Left forelimb (tissue), 1 donor: ENCODE measurements at regions not wholly inside any gene's neighbourhood (a gene's known extent, or its start where the extent isn't known, plus 50 kb on each side); places are given as distances from the start of the nearest gene placed in this dataset.
"Not testable (repeated sequence)": the region's sequence is repeated elsewhere in the genome, so short reads cannot be mapped to it uniquely, and the experiment has no call there.

ENCODE experiments used
- DNase-seq: peaks from one replicate; pipeline ENCODE4 v3.0.0-alpha.2; 2018; ENCODE audit warnings: low spot score

GRCh38 chr2:14433946-14434495, 198.5 kb upstream of the LRATD1 start:
- no peak for DNase-seq

DNA sequence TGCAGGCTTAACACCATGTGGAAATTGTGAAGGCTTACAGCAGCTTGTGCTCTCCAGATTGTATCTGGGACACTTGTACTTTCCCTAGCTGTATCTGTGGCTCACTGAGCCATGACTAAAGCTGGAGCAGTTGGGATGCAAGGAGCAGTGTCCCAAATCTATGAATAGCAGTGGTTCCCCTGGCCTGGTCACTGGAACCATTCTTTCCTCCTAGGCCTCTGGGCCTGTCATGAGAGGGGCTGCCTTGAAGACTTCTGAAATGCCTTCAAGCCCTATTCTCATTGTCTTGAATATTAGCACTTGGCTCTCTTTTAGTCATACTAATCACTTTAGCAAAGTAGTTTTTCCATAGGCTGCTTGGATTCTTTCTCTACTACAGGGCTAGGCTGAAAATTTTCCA, 186.8 kb upstream of the LRATD1 start:
- no peak for DNase-seq

GRCh38 chr2:14448340-14448739, 184.2 kb upstream of the LRATD1 start:
- DNase-seq = no peak

DNA sequence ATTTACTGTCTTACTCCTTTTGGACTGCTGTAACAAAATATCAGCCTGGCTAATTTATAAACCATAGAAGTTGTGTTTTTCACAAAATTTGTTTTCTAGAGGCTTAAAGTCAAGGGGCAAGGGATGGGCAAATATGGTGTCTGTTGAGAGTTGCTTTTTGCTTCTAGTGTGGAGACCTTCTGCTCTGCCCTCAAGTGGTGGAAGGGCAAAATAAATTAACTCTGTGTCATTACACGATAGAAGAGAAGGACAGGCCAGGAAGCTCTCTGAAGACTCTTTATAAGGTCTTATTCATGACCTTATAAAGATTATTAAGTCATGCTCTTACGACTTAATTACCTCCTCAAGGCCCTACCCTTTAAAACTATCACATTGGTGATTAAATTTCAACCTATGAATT, 181.2 kb upstream of the LRATD1 start:
- no peak for DNase-seq

GRCh38 chr2:14454202-14454601, 178.3 kb upstream of the LRATD1 start:
- no peak for DNase-seq

- no peak for DNase-seq
These were observed 172.7 kb upstream of the LRATD1 start for GRCh38 chr2:14459786-14460325.

GRCh38 chr2:14475994-14476393, 156.5 kb upstream of the LRATD1 start:
- DNase-seq = no peak

GRCh38 chr2:14479486-14479885, 153.0 kb upstream of the LRATD1 start:
- DNase-seq = no peak

DNA sequence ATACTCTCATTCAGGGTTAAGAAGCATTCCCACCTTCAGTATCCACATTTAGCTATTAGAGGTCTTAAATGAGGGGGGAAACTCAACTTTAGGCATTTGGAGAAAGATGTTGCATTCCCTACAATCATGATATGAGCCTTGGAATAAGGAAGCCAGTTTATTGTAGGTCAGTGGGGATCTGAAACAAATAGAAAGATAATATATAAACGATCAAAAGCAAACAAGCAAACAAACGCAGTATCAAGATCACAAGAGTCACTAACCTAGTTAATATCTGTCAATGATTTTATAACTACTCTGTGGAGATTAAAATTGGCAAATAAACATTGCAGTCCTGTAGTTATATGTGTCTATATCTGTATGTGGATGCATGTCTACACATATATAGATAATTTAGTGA, 152.4 kb upstream of the LRATD1 start:
- DNase-seq = no peak

DNA sequence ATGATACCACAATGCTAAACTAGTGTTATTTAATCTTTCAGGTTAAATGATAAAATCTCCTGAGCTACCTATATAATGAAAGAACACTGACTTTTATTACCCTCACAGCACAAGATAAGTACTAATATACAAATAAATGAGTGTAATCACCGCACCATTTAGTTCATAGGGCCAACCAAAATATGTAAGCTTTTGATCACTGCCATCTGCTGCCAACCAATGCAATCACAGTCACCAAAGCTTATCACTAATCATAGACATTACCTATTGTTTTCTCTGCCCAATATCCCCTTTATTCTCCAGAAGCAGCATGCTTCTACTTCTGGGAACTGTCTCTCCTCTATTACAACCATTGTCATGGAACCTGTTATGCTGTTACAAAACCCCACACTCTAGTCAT, 151.6 kb upstream of the LRATD1 start:
- DNase-seq = no peak

DNA sequence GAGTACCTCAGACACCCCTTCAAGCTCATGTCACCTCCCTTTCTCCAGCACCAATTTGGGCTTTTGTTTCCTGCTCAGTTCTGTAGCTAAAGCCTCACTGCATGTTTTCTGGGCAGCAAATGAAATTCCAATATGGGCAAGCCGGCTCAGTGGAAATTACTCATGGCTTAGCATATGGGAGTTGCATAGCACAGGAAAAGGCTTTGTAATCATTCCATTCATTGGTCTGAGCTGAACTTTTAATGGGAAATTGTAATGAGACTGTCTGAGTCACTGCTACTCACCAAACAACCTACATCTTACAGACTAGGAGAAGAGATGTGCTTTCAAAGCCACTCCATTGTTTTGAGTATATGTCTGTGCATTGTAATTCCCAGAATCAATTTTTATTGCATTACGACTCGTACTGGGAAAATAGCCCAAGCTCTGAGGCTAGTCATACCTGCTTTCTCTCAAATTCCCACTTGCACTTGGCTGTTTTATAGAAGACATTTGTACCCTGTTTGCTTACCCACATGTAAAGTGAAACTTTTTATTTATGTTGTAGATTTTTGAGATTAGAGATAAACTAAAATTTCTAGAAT, 139.5 kb upstream of the LRATD1 start:
- DNase-seq = no peak

DNA sequence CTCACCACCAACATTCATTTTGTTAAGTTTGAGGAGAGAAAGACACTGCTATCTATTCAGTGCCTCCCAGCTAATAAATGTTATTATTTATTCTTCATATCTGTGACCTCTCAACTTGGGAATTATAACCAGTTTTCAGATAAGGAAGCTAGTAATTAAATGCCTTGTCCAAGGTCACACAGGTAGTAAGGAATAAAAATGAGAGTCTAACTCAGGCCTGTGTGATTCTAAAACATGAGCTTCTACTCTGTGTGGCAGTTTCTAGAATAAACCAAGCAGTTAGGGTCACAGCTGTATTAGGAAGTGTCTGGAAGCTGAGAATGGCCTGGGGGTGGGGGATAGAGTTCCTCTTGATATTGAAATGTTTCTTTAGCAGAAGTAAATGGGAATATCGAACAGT, 137.8 kb upstream of the LRATD1 start:
- no peak for DNase-seq

DNA sequence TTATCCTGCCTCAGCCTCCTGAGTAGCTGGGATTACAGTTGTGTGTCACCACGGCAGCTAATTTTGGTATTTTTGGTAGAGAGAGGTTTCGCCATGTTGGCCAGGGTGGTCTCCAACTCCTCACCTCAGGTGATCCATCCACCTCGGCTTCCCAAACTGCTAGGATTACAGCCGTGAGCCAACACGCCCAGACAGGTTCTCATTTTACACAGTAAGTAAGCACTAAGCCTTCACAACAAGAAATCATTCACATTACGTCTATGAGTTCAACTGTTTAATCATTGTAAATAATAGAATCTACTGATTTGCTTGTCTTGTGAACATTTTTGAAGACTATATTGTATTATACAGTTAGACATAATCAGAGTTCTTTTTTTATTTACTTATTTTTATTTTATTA, 131.5 kb upstream of the LRATD1 start:
- DNase-seq = no peak

DNA sequence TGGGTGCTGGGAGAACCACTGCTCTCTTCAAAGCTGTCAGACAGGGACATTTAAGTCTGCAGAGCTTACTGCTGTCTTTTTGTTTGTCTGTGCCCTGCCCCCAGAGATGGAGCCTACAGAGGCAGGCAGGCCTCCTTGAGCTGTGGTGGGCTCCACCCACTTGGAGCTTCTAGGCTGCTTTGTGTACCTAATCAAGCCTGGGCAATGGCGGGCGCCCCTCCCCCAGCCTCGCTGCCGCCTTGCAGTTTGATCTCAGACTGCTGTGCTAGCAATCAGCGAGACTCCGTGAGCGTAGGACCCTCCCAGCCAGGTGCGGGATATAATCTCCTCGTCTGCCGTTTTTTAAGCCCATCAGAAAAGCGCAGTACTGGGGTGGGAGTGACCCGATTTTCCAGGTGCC, 125.6 kb upstream of the LRATD1 start:
- DNase-seq = not testable (repeated sequence)

DNA sequence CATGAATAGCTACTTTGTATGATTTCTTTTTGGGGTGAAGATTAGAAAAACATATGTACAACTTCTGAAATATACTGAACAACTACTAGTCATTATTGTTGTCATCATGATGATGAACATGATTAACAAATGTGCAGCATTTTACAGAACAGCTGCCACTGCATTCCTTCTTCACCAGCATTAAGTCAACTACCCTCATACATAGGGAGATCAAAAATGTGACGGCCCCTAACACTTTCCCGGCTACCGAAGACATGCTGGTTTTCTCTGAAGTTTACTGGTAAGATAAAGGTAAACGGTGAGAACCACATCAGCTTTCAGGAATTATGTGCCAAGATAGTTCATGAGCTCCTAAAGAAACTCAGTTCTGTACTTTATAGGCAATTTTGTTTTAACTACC, 121.0 kb upstream of the LRATD1 start:
- DNase-seq = no peak

- no peak for DNase-seq
These were observed 118.6 kb upstream of the LRATD1 start for GRCh38 chr2:14513903-14514302.

DNA sequence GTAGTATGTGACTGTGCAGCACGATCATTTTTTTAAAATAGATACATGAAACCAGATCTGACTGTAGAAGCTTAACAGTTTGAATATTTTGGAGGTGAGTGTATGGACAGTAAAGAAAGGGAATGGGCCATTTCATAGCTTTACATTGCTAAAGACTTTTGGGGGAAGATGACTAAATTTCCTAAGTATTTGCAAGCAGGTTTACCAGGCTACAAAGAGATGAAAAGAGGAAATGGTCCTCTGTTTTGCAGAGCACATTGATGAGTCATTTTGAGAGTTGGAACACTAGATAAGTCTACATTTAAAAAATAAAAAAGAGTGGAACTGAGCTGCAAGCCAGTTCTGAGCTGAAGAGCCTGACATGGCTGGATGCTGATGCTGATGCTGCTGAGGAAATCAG, 115.7 kb upstream of the LRATD1 start:
- DNase-seq = no peak

DNA sequence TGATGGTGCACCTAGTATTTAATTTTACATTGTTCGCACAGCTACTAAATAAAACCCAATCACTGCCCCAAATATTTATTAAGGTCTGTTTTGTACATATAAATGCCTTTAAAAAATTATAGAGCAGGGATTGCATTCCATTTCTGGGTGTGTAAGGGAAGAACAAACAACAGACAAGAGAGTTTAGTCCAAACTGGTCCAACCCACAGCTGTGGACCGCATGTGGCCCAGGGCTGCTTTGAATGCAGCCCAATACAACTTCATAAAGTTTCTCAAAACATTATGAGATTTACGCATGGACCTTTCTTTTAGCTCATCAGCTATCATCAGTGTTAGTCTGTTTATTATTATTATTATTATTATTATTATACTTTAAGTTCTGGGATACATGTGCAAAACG, 114.8 kb upstream of the LRATD1 start:
- DNase-seq = no peak

DNA sequence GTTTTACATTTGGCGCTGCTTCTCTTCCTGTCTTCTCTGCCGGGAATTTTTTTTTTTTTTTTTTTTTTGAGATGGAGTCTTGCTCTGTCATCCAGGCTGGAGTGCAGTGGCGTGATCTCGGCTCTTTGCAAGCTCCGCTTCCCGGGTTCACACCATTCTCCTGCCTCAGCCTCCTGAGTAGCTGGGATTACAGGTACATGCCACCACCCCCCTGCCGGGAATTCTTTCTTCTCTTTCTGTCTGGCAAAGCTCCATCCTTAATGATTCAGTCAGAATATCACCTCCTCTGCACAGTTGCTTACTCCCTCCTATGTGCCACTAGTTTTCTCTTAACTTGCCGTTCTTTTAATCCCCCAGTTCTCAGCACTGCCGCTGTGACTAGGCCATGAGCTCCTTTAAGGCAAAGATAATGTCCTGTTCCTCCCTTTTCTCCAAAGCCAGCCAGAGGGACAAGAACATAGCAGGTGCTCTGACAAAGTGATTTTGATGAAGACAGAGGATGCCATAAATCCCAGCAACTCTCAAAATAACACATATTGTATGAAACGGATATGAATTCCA, 112.1 kb upstream of the LRATD1 start:
- DNase-seq = no peak

DNA sequence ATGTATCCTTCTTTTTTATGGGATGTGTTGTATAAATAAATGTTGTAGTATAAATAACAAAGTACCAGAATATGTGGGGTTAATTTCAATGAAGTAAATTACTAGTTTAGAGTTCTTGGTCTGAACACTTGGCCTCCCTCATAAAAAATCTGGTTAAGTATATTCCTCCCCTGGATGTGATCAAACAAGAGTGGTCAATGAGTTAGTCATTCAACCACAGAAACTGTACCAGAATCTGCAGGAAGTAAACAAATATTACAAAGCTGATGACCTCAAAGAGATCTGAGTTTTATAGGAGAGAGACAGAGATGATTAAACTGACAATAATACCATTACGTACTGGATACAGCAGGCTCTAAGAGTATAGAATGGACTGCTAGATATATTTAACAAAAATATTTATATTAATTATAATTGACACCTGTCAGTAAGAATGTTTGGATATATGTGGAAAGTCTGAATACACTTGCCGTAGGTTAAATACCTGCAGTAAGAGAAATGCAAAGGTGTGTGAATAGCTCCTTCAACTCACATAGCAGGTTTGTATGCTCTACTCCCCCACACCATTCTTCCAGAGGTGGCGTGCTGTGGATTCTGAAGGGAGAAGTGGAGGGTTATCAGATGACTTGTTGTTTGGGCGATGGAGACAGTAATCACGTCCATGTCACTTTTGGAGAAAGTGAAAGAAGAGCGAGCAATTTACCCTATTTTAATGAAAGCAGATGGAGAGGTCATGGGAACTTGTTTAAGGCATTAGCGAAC, 108.3 kb upstream of the LRATD1 start:
- no peak for DNase-seq

DNA sequence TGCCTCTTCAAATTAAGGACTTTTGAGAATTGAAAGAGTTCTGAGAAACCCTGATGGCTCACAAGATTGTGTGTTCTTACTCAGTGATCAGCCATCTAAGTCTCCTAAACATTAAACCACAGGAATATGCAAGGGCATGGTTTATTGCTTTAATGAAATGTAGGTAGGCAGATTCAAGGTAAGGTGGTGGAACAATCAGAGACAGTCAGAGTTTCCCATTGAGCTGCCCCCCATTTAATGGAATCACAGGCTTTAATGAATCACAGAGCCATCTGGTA, 107.8 kb upstream of the LRATD1 start:
- DNase-seq = no peak

DNA sequence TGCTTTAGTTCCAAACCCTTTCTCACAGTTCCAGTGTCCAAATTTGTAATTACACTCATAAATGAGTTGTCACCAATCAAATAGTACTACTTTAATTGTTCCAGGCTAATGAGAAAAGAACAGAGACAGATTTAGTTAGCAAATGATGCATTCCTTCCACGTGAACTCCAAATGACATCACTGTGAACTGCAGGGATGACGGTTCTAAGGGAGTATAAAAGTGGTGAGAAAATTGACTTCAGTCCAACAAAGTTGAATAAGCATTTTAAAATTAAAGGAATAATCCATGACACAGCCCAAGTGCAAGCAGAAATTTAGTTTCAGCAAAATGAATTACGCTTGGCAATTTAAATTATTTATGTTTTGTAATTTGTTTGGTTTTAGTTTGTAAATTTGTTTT, 102.0 kb upstream of the LRATD1 start:
- DNase-seq = no peak

GRCh38 chr2:14533131-14533757, 99.3 kb upstream of the LRATD1 start:
- DNase-seq = no peak
